Fibroblast of pulmonary artery (primary cell): ENCODE measurements at regions not wholly inside any gene's neighbourhood (a gene's known extent, or its start where the extent isn't known, plus 50 kb on each side); places are given as distances from the start of the nearest gene placed in this dataset.

Source experiments
- DNase-seq: peaks from one replicate; pipeline ENCODE4 v3.0.0-alpha.2; 2010; ENCODE audit warnings: low read depth
- H3K4me3 ChIP-seq: replicated peaks from 2 replicates; pipeline ENCODE4 v1.5.1; 2011; ENCODE audit warnings: low read depth, mild to moderate bottlenecking, control low read depth, low read length, moderate library complexity
- CTCF ChIP-seq: IDR thresholded peaks from 2 replicates; pipeline ENCODE4 v1.5.1; 2011; ENCODE audit warnings: mild to moderate bottlenecking, control low read depth, low read length, inconsistent platforms; ENCODE audit errors: missing control alignments

- no peak for DNase-seq
- TF ChIP-seq CTCF: no peak
- no peak overlapping the region for H3K4me3 ChIP-seq
These were observed 515.3 kb downstream of the EPHB1 start for GRCh38 chr3:135310317-135310716.

- TF ChIP-seq CTCF: no peak
- DNase-seq: no peak
These were observed 516.6 kb downstream of the EPHB1 start for GRCh38 chr3:135311699-135312098.

GRCh38 chr3:135314237-135314636 lies 519.2 kb downstream of the EPHB1 start:
- no peak for TF ChIP-seq CTCF
- H3K4me3 ChIP-seq: no peak overlapping the region
- no peak for DNase-seq

More at GRCh38 chr3:135311699-135312098, 516.6 kb downstream of the EPHB1 start:
- no peak overlapping the region for H3K4me3 ChIP-seq

- H3K4me3 ChIP-seq: no peak overlapping the region
- TF ChIP-seq CTCF: no peak
These were observed 529.2 kb downstream of the EPHB1 start for GRCh38 chr3:135324301-135324700.

GRCh38 chr3:135325096-135325495 lies 530.0 kb downstream of the EPHB1 start:
- no peak for DNase-seq
- no peak overlapping the region for H3K4me3 ChIP-seq
- no peak for TF ChIP-seq CTCF

More at GRCh38 chr3:135324301-135324700, 529.2 kb downstream of the EPHB1 start:
- DNase-seq: no peak

GRCh38 chr3:135325726-135326235 lies 530.7 kb downstream of the EPHB1 start:
- no peak for DNase-seq
- TF ChIP-seq CTCF: no peak
- H3K4me3 ChIP-seq: no peak overlapping the region

- TF ChIP-seq CTCF: no peak
- no peak for DNase-seq
These were observed 531.8 kb downstream of the EPHB1 start for GRCh38 chr3:135326851-135327250.

More at GRCh38 chr3:135326851-135327250, 531.8 kb downstream of the EPHB1 start:
- no peak overlapping the region for H3K4me3 ChIP-seq
